MCF 10A (cell line): ENCODE measurements at regions not wholly inside any gene's neighbourhood (a gene's known extent, or its start where the extent isn't known, plus 50 kb on each side); places are given as distances from the start of the nearest gene placed in this dataset.

ENCODE experiments used
- BruUV-seq: library from RNA; stranded (reverse); fragments of 400-500 nt; replicated peaks from 2 replicates; lab custom pipeline; 2021; lab: Mats Ljungman, UMichigan
- CTCF ChIA-PET: fragments of 300-600 bp; sonication (Branson Sonifier 250); formaldehyde crosslinking; extraction: SDS; loops from one replicate; lab custom pipeline; 2021; ENCODE audit warnings: antibody characterized with exemption, inconsistent platforms; lab: Yijun Ruan, JAX
- POLR2A ChIA-PET: fragments of 300-600, 350-650 bp; sonication (Branson Sonifier 250); formaldehyde crosslinking; extraction: SDS; loops from one replicate; lab custom pipeline; 2020; ENCODE audit warnings: antibody characterized with exemption, inconsistent platforms; lab: Yijun Ruan, JAX
- DNase-seq: peaks from one replicate; pipeline ENCODE4 v3.0.0-alpha.2; 2018; ENCODE audit not compliant: unreplicated experiment
- H3K27ac Mint-ChIP-seq: one replicate; pipeline ENCODE4 v1.8.0; 2022; ENCODE audit warnings: mild to moderate bottlenecking, low read depth, mixed read lengths; ENCODE audit not compliant: unreplicated experiment
- H3K27me3 Mint-ChIP-seq: one replicate; pipeline ENCODE4 v1.8.0; 2022; ENCODE audit warnings: mixed read lengths; ENCODE audit not compliant: insufficient read depth, unreplicated experiment
- H3K36me3 Mint-ChIP-seq: one replicate; pipeline ENCODE4 v1.8.0; 2022; ENCODE audit warnings: mild to moderate bottlenecking, moderate library complexity, mixed read lengths; ENCODE audit not compliant: insufficient read depth, unreplicated experiment
- H3K4me1 Mint-ChIP-seq: one replicate; pipeline ENCODE4 v1.8.0; 2022; ENCODE audit warnings: mixed read lengths; ENCODE audit not compliant: insufficient read depth, unreplicated experiment
- H3K4me3 Mint-ChIP-seq: one replicate; pipeline ENCODE4 v1.8.0; 2022; ENCODE audit warnings: mild to moderate bottlenecking, moderate library complexity, mixed read lengths; ENCODE audit not compliant: unreplicated experiment
- H3K9me3 Mint-ChIP-seq: one replicate; pipeline ENCODE4 v1.8.0; 2022; ENCODE audit warnings: mixed read lengths; ENCODE audit not compliant: unreplicated experiment
- intact Hi-C: fragments of 100-400 bp; cut with micrococcal nuclease; formaldehyde crosslinking; loops from 2 replicates; pipeline ENCODE4 v1.14.1; 2022
- TF ChIP-seq, protein P1 (sequence below): fragments of 200-600 bp; IDR thresholded peaks from one replicate; pipeline ENCODE4 v1.8.0; 2022; ENCODE audit warnings: antibody characterized with exemption, mild to moderate bottlenecking; ENCODE audit not compliant: unreplicated experiment

DNA sequence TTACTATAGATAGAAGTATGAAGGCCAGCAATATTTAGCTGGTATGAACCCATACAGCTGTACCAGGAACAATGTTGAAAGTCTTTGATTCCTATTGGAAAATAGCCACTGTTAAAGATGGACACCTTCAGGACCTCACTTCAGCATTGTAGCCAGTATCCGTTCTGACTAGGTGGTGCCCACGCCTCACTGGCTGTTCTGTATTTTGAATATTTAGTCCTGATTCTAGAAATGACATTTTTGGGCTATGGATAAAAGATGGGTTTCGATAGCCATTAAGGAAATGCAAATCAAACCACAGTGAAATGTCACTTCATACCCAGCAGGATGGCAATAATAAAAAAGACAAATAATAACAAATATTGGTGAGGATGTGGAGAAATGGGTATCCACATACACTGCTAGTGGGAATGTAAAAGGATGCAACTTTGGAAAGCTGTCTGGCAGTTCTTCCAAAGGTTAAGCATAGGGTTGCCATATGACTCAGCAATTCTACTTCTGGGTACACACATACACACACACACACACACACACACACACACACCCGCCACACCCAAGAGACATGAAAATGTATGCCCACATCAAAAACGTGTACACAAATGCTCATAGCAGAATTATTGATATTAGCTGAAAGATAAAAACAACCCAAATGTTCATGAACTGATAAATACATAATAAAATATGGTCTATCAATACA is 56.8 kb downstream of the UTRN start:
- Mint-ChIP-seq H3K4me1 (peaks cover 48% of the 10 kb centered on the region), H3K36me3 (peaks cover 9% of the 10 kb centered on the region), H3K9me3 (no peaks in the 10 kb centered on the region), H3K27me3 (no peaks in the 10 kb centered on the region), H3K4me3 (no peak overlapping the region), H3K27ac (peak overlapping the region; percentile 94)
- peak; percentile 56 for DNase-seq
- CTCF ChIA-PET, result interaction anchor here (0.6 to 0.7 kb wide), 3 partner anchors 94 to 1284 kb away, joined by 3 read pairs; no protein-coding TSS in a partner anchor
- intact Hi-C loops, result loop anchor here (10.0 kb wide), 1 partner anchor 73 kb away; no protein-coding TSS in a partner anchor
- POLR2A ChIA-PET, result interaction anchor here (0.7 to 2.0 kb wide), 5 partner anchors 9 to 77 kb away, joined by 3 to 8 read pairs (median 4); partner anchors contain the start of gene UTRN
- TF ChIP-seq, protein P1, sequence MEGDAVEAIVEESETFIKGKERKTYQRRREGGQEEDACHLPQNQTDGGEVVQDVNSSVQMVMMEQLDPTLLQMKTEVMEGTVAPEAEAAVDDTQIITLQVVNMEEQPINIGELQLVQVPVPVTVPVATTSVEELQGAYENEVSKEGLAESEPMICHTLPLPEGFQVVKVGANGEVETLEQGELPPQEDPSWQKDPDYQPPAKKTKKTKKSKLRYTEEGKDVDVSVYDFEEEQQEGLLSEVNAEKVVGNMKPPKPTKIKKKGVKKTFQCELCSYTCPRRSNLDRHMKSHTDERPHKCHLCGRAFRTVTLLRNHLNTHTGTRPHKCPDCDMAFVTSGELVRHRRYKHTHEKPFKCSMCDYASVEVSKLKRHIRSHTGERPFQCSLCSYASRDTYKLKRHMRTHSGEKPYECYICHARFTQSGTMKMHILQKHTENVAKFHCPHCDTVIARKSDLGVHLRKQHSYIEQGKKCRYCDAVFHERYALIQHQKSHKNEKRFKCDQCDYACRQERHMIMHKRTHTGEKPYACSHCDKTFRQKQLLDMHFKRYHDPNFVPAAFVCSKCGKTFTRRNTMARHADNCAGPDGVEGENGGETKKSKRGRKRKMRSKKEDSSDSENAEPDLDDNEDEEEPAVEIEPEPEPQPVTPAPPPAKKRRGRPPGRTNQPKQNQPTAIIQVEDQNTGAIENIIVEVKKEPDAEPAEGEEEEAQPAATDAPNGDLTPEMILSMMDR, result no peak
- BruUV-seq, result no TSS peak

DNA sequence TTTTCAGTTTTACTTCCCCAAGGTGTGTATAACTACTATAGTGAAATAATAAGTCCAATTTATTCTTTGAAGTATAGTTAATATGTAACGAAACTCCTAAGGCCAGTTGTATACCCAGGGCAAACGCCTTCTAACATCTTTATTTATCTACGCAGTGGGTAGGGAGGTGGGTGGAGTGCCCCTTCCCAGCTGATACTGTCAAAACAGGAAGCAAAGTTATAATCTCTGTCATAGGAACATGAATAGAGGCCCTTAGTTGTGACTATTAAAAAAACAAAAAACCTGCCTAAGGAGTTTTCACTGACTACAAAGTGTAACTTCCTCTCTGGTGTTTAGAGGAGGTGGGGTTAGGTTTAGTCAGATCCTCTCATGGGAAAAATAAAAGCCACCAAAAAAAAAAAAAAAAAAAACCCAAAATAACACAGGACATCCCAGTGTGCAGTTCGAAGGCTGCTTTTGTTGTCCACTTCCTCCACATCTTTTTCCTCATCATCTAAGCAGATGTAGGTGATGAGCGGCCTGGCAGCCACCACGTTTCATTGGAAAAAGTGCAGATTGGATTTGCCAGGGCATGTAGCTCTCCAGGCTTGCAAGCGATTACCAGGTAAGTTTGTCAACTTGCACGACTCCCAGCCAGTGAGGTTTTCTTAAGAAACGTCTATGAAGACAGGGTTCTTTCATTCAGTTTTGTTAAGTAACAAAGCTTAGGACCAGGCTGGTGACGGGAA is 58.7 kb downstream of the UTRN start:
- POLR2A ChIA-PET, result interaction anchor here (0.6 to 1.0 kb wide), 3 partner anchors 41 to 79 kb away, joined by 3 read pairs; no protein-coding TSS in a partner anchor
- BruUV-seq, result no TSS peak
- no peak for DNase-seq
- no peak overlapping the region for H3K4me3 Mint-ChIP-seq
- peak overlapping the region; percentile 61 for H3K27ac Mint-ChIP-seq
- no peaks in the 10 kb centered on the region for H3K9me3 Mint-ChIP-seq
- intact Hi-C loops, result loop anchor here (10.0 kb wide), 1 partner anchor 71 kb away; no protein-coding TSS in a partner anchor
- peaks cover 58% of the 10 kb centered on the region for H3K4me1 Mint-ChIP-seq
- CTCF ChIA-PET, result no interaction called here
- H3K36me3 Mint-ChIP-seq, result peaks cover 16% of the 10 kb centered on the region
- no peaks in the 10 kb centered on the region for H3K27me3 Mint-ChIP-seq
- TF ChIP-seq, protein P1, result no peak

DNA sequence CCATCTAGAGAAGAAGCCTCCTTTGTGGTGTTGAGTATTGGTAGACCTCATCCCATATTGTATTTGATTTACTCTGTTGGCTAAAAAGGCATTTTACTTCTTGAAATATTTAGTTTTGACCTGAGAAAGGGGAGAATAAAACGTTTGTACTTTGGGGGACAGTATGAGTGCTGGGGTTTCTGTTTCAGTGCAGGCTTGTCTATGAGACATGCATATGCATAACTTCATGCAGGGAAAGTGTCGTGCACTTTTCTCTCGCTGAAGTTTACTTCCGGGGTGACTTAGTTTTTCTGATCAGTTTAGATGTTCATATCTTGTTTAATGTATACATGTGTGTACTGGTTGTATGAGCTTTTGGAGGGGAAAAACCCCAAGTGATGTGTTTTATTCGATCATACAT is 59.5 kb downstream of the UTRN start:
- H3K27me3 Mint-ChIP-seq, result no peaks in the 10 kb centered on the region
- H3K4me1 Mint-ChIP-seq, result peaks cover 54% of the 10 kb centered on the region
- H3K9me3 Mint-ChIP-seq, result no peaks in the 10 kb centered on the region
- intact Hi-C loops, result loop anchor here (10.0 kb wide), 1 partner anchor 70 kb away; no protein-coding TSS in a partner anchor
- POLR2A ChIA-PET, result interaction anchor here (0.6 to 1.3 kb wide), 3 partner anchors 29 to 80 kb away, joined by 3 read pairs; no protein-coding TSS in a partner anchor
- peak overlapping the region; percentile 61 for H3K27ac Mint-ChIP-seq
- H3K36me3 Mint-ChIP-seq, result peaks cover 12% of the 10 kb centered on the region
- no peak overlapping the region for H3K4me3 Mint-ChIP-seq
- no TSS peak for BruUV-seq
- CTCF ChIA-PET, result interaction anchor here (0.7 kb wide), 1 partner anchor 242 kb away, joined by 4 read pairs; no protein-coding TSS in a partner anchor
- DNase-seq, result no peak
- TF ChIP-seq, protein P1, result no peak
